HL-60/S4 treated with retinoic acid at 250 ng/mL for 4 days and 3 days (cell line): ENCODE measurements at regions not wholly inside any gene's neighbourhood (a gene's known extent, or its start where the extent isn't known, plus 50 kb on each side); places are given as distances from the start of the nearest gene placed in this dataset.
"Not testable (repeated sequence)": the region's sequence is repeated elsewhere in the genome, so short reads cannot be mapped to it uniquely, and the experiment has no call there.

Source experiments
- in situ Hi-C: fragments of 300-500 bp; cut with MboI; formaldehyde crosslinking; loops from 2 replicates; pipeline ENCODE4 v1.7.0; 2022; ENCODE audit warnings: low sequenced_read_pairs

GRCh38 chr20:48364688-48365421 lies 462.9 kb downstream of the PREX1 start:
- in situ Hi-C loops = no loop called here

DNA sequence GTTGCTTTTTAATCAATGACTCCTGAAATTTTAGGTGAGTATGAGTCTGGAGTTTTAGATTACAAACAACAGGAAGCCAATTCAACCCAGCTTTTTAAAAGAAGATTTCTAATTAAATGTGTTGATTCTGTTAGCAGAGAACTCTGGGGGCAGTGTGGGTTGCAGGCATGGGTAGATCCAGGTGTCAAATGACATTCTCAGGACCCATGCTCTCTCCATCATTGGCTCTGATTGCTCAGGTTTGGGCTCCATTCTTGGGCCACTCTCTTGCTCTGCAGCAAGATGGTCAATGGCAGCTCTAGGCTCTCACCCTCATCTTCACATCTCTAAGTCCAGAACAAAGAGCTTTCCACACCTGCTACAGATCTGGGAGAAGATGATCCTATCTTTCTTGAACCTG lies 463.7 kb downstream of the PREX1 start:
- in situ Hi-C loops = no loop called here

GRCh38 chr20:48360342-48360975 lies 467.3 kb downstream of the PREX1 start:
- in situ Hi-C loops = no loop called here

DNA sequence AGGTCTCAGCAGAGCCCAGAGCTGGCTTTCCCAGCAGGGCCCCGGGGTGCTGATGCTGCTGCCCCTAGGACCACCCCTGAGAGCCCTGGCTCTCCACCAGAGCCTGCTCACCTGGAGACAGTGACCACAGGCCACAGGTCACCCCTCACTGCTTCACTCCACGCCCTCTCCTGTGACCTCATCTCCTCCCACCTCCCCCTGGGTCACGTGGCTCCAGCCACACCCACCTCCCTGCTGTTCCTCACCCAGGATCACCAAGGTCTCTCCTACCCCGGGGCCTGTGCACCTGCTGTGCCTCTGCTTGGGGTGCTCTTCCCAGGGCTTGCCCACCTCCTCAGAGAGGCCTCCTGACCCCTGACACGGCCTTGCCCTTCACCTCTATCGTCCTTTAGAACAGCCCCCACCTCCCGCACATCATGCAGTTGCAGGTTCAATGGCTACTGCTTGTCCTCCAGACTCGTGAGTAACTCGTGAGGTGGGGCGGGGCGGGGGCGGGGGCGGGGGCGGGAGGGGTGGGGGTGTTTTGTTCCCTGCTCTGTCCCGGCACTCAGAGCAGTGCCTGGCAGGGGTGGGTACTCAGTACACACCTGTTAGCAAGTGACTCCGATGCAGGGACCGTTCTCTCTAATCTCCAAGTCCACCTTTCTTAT lies 468.0 kb downstream of the PREX1 start:
- in situ Hi-C loops = no loop called here

- in situ Hi-C loops = not testable (repeated sequence)
Measured at GRCh38 chr20:48359055-48359390, 468.8 kb downstream of the PREX1 start.

DNA sequence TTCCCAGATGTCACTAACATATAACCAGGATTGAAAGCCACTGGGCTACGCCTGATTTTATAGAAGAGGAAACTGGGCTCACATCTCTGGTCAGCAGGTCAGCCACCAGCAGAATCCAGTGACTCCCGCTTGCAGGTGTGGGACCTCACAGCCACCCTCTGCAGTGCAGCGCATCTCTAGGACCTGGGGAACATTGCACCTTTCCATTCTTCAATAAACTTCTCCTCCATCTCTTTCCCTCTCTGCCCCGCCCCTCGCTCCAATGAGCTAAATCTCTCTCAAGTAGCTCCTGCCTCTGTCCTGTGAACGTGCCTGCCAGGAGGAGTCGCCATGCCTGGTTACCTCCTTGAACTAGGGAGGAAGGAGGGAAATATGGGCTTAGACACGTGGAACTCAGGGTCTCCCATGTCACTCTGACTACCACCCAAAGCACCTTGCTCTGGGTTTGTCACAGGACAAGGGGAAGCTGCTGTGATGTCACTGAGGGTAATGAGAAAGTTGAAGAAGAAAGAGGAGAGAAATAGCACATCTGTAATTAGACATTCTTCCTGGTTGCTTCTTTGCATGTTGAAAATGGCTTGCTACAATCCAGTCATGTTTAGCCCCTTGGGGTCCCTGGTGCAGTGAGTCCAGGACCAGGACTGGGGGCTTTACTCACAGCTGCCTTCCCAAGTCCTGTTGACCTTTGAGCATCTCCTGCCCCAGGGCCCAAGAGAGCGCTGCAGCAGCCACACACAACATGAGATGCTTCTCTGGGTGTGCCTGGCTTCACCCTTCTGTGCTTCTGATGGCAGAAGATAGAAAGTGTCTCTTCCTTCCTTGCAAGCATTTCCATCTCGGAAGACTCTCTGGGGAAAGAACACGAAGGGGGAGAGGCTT lies 469.4 kb downstream of the PREX1 start:
- in situ Hi-C loops = no loop called here

- in situ Hi-C loops = no loop called here
Measured at GRCh38 chr20:48357714-48358113, 470.1 kb downstream of the PREX1 start.

- in situ Hi-C loops = no loop called here
Measured at GRCh38 chr20:48354903-48355302, 472.9 kb downstream of the PREX1 start.

DNA sequence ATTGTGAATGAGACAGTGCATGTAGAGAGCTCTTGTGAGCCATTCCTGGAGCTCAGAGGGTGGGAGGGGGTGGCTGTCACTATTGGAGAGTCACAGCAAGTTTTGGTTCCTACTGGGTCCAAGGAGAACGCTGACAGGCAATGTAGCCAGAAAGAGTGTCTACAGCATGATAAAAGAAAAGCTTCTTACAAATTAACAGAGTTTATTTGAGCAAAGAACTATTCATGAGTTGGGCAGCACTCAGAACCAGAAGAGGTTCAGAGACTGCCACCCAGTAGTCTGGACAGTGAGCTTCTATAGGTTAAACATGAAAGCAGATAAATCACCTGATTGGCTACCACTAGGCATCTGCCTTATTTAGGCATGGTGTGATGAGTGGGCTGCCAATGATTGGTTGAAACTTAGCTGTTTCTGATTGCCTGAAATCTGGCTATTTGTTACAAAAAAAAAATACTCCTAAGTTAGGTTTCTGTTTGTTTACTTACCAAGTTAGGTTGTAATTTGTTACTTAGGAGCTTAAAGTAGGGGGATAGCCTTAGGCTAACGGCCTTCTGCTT lies 473.4 kb downstream of the PREX1 start:
- in situ Hi-C loops = no loop called here

GRCh38 chr20:48352628-48353027 lies 475.2 kb downstream of the PREX1 start:
- in situ Hi-C loops = no loop called here

DNA sequence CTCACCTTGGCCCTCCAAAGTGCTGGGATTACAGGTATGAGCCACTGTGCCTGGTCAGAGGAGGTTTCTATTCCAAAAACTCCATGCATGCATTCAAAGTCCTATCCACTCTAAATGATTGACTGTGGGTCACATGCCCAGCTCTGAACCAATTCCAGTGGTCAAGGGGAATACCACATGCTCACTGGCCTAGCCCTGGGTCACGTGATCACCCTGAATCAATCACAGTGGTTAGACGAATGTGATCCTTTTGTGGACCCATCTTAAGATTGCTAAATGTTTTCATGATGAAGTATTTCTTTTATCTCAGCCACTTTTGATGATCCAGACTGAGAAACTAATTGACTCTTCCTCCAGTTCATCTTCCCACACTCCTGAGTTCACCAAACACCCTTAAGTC lies 475.8 kb downstream of the PREX1 start:
- in situ Hi-C loops = no loop called here

DNA sequence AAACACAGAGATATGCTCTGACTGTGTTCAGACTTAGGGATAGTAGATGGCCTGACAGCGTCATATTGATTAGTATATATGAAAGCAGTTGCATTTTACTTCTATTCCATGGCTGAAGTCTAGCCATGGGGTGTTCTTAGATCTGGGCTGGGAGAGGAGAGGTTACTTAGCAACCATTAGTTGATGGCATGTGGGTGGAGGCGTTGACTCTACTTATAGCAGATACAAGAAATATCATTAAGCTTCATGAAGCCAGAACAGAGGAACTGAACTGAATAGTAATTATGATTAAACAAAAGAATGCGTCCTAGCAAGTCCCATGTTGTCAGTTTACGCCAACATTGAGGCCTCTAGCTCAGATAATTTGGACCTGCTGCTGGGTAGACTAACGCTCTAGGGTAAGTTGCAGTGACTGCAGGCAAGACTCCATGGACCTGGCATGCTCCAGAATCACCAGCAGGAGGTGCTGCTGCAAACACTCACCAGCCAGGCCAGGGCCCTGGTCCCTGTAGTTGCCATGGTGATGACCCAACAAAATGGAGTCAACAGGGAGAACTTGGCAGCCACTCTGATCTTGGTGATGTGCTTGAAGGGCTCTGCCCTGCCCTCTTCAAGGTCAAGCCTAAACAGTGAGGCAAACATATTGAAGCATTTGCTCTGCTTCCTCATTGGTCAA lies 477.3 kb downstream of the PREX1 start:
- in situ Hi-C loops = no loop called here

GRCh38 chr20:48349656-48350055 lies 478.1 kb downstream of the PREX1 start:
- in situ Hi-C loops = no loop called here

DNA sequence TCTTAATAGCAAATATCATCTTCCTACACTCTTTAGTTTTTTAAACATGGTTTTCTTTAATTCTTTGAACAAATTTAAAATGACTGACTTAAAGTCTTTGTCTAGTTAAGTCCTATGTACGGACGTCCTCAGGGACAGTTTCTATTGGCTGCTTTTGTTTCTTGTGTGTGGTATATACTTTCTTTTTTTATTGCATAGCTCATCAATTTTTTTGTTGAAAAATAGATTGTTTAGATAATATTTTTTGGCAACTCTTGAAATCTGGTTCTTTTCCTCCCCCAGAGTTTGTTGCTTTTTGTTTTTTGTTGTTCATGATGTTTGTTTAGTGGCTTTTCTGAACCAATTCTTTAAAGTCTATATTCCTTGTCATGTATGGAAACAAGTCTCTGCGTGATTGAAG lies 479.8 kb downstream of the PREX1 start:
- in situ Hi-C loops = no loop called here

DNA sequence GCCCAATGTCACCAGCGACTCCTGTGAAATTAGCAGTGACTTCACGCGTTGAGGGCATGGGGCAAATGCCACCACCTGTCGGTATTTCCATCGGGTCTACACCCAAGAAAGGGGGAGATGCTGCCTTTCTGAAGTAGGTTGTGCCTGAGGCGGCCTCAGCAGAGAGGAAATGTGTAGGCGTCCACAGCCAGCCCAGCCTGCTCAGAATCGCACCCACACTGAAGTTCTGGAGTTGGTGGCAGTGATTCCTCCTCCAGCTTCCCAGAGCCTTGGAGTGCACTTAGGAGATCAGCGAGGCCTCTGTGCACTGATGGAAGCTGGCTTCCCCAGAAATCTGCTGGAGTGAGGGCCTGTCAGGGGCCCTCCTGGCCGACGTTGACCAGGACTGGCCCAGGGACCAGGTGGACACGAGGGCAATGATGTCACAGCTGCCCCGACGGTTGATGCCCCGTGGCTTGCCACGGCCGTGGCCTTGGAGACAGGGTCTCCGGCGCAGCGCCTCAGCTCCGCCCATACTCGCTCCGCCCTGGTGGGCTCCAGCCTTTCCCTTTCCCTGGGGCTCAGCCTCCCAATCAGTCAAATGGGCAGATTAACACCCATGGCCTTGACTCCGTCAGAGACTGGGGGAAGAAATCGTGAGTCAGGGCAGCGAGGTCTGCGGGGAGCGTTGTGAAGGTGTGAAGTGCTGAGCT lies 484.8 kb downstream of the PREX1 start:
- in situ Hi-C loops = no loop called here

GRCh38 chr20:48340883-48341281 lies 486.9 kb downstream of the PREX1 start:
- in situ Hi-C loops = no loop called here

DNA sequence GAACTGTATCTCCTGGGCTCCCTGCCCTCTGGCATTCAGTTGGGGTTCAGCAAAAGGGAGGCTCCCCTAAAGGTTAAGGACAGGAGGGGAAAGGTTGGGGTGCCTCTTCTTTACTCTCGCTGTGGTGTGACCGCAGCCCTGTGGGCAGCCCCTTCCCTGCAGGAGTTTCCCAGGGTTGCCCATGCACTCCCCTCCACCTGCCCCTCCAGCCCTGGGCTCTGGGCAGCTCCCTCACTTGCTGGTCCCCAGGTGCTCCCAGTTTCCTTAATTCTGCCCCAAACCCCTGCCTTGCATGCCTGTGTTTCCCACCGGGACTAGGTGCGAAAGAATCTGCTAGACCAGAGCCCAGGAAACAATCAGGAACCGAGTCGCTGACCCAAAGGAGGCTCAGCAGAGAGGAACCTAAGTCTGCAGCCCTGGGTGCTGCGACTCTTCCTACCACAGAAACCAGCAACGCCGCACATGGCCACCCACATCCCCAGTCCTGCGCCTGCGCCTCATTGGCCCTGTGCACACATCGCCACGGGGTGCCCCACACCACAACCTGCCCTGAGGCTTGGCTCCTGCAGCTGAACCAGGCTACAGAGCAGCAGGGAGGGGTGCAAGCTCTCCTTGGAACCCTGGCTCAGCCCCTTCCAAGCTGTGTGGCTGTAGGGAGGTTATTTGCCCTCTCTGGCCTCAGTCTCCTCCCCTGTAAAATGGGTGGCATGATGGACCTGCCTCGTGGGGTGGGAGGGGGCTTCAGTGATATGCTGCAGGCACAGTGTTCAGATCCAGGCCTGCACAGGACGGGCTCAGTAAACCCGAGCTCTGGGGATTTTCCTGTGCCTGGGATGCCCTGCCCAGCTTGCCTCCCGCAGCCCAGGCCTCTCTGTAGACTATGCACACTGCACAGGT lies 487.6 kb downstream of the PREX1 start:
- in situ Hi-C loops = no loop called here

DNA sequence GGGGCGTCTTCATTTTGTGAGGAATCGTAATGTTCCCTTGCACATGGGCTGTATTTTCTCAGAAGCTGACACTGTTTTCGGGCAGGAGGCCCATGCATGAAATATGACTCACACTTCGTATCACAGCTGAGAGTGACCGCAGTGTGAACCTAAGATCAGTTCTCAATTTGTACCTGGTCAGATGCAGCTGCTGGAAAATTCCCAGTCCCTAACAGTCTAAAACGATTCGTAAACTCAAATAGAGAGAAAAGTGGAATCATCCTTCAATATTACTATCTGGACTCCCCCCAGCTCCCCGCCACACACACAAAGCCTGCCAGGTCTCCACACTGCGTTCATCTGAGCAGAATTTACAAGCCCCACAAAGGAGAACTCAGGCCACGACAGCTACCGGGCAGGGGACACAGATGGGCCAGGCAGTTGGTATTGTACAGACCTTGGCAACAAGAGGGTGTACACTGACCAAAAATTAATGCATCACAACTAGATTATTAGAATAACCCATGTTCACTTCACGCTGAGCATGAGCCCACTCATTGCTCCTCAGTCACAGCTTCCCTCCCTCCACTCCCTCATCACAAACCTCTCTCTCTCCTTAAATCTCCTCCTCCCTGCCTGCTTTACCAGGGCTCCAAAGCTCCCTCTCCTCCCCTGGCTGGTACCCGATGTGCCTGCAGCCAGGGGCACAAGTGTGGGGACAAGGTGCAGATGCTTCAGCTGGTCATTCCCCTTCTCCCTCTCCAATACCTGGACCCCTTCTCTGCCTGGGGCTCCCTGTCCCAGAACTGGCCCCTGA lies 488.4 kb downstream of the PREX1 start:
- in situ Hi-C loops = no loop called here
